Naive thymus-derived CD8-positive, alpha-beta T cell (primary cell): ENCODE measurements at regions not wholly inside any gene's neighbourhood (a gene's known extent, or its start where the extent isn't known, plus 50 kb on each side); places are given as distances from the start of the nearest gene placed in this dataset.

Experiments used
- ATAC-seq, 2 donors: fragments of 150-1000 bp; cut with Tn5 transposase in 1 of 2; sonication (Bioruptor Pico), chemical (Tn5 transposase) in 1 of 2; 1 replicate in 1 of 2; 2 replicates in 1 of 2; pipeline ENCODE4 v1.10.0; 2021; ENCODE audit warnings: mild to moderate bottlenecking in 2 of 2, moderate library complexity in 2 of 2
- POLR2A ChIA-PET: fragments of 350-600 bp; sonication (Branson Sonifier 250); formaldehyde crosslinking; loops from one replicate; lab custom pipeline; 2021; ENCODE audit warnings: antibody characterized with exemption; lab: Charles Lee
- DNase-seq, 10 donors: peaks; one replicate each; pipeline versions ENCODE4 v3.0.0 to v3.0.0-alpha.2; 2020 to 2022
- H3K27ac Mint-ChIP-seq, 10 donors: one replicate each; pipeline ENCODE4 v1.8.0; 2020 to 2022; ENCODE audit warnings: mild to moderate bottlenecking in 10 of 10, mixed read lengths in 10 of 10, moderate library complexity in 4 of 10, inconsistent platforms in 1 of 10
- H3K27me3 Mint-ChIP-seq, 5 donors: one replicate each; pipeline ENCODE4 v1.8.0; 2021 to 2022; ENCODE audit warnings: mixed read lengths in 5 of 5
- H3K36me3 Mint-ChIP-seq, 3 donors: one replicate each; pipeline ENCODE4 v1.8.0; 2020 to 2022; ENCODE audit warnings: mixed read lengths in 3 of 3, mild to moderate bottlenecking in 2 of 3, inconsistent platforms in 1 of 3
- H3K4me1 Mint-ChIP-seq, 4 donors: one replicate each; pipeline ENCODE4 v1.8.0; 2021 to 2022; ENCODE audit warnings: mixed read lengths in 4 of 4
- H3K4me3 Mint-ChIP-seq, 10 donors: one replicate each; pipeline ENCODE4 v1.8.0; 2020 to 2022; ENCODE audit warnings: mild to moderate bottlenecking in 10 of 10, mixed read lengths in 10 of 10, moderate library complexity in 6 of 10, inconsistent platforms in 1 of 10
- H3K9me3 Mint-ChIP-seq, 9 donors: one replicate each; pipeline ENCODE4 v1.8.0; 2020 to 2022; ENCODE audit warnings: mixed read lengths in 9 of 9, mild to moderate bottlenecking in 3 of 9, inconsistent platforms in 1 of 9, moderate library complexity in 1 of 9

GRCh38 chr11:86122773-86123172 lies 53.9 kb upstream of the PICALM start:
- POLR2A ChIA-PET, result no interaction called here
- Mint-ChIP-seq H3K36me3 (no peaks in the 10 kb centered on the region), H3K9me3 (no peaks in the 10 kb centered on the region), H3K27me3 (peaks cover 0 to 9% (median 2%) of the 10 kb centered on the region in 5 donors), H3K27ac (no peak overlapping the region), H3K4me3 (no peak overlapping the region), H3K4me1 (peaks cover 0 to 2% (median under 1%) of the 10 kb centered on the region in 4 donors)
- no peak for DNase-seq
- no peak for ATAC-seq

- POLR2A ChIA-PET, result no interaction called here
These were observed 51.9 kb upstream of the PICALM start for GRCh38 chr11:86120807-86121206.

GRCh38 chr11:86119906-86120305 lies 51.0 kb upstream of the PICALM start:
- peaks cover 2 to 22% (median 9%) of the 10 kb centered on the region in 4 donors for H3K4me1 Mint-ChIP-seq
- H3K9me3 Mint-ChIP-seq, result no peaks in the 10 kb centered on the region
- peaks cover 0 to 9% (median 2%) of the 10 kb centered on the region in 5 donors for H3K27me3 Mint-ChIP-seq
- POLR2A ChIA-PET, result no interaction called here
- H3K4me3 Mint-ChIP-seq, result no peak overlapping the region
- DNase-seq (no peak), ATAC-seq (no peak)
- H3K36me3 Mint-ChIP-seq, result no peaks in the 10 kb centered on the region
- H3K27ac Mint-ChIP-seq, result no peak overlapping the region

More at GRCh38 chr11:86120807-86121206, 51.9 kb upstream of the PICALM start:
- no peaks in the 10 kb centered on the region for H3K9me3 Mint-ChIP-seq
- no peak overlapping the region for H3K4me3 Mint-ChIP-seq
- DNase-seq, result no peak
- no peaks in the 10 kb centered on the region for H3K36me3 Mint-ChIP-seq
- ATAC-seq, result no peak
- H3K27ac Mint-ChIP-seq, result no peak overlapping the region
- peaks cover 2 to 19% (median 9%) of the 10 kb centered on the region in 4 donors for H3K4me1 Mint-ChIP-seq
- peaks cover 0 to 9% (median 2%) of the 10 kb centered on the region in 5 donors for H3K27me3 Mint-ChIP-seq

GRCh38 chr11:86119077-86119476 lies 50.2 kb upstream of the PICALM start:
- H3K27me3 Mint-ChIP-seq, result peaks cover 0 to 9% (median 2%) of the 10 kb centered on the region in 5 donors

More at GRCh38 chr11:86119077-86119476, 50.2 kb upstream of the PICALM start:
- no peaks in the 10 kb centered on the region for H3K9me3 Mint-ChIP-seq
- DNase-seq (no peak), ATAC-seq (no peak)
- peaks cover 2 to 22% (median 9%) of the 10 kb centered on the region in 4 donors for H3K4me1 Mint-ChIP-seq
- H3K36me3 Mint-ChIP-seq, result no peaks in the 10 kb centered on the region
- POLR2A ChIA-PET, result no interaction called here
- no peak overlapping the region for H3K4me3 Mint-ChIP-seq
- no peak overlapping the region for H3K27ac Mint-ChIP-seq
